GM10266 (cell line): ENCODE measurements at regions not wholly inside any gene's neighbourhood (a gene's known extent, or its start where the extent isn't known, plus 50 kb on each side); places are given as distances from the start of the nearest gene placed in this dataset.

ENCODE experiments used
- DNase-seq: peaks from one replicate; pipeline ENCODE4 v3.0.0; 2012; ENCODE audit errors: extremely low spot score
- CTCF ChIP-seq: IDR thresholded peaks from 2 replicates; pipeline ENCODE4 v1.5.1; 2012; ENCODE audit warnings: mild to moderate bottlenecking, low read depth; ENCODE audit not compliant: control insufficient read depth, insufficient read depth; ENCODE audit errors: missing control alignments

- TF ChIP-seq CTCF = no peak
- no peak for DNase-seq
Measured at GRCh38 chr6:169156793-169157147, 96.9 kb downstream of the THBS2 start.

GRCh38 chr6:169156108-169156792 is 97.4 kb downstream of the THBS2 start:
- DNase-seq = no peak
- no peak for TF ChIP-seq CTCF

DNA sequence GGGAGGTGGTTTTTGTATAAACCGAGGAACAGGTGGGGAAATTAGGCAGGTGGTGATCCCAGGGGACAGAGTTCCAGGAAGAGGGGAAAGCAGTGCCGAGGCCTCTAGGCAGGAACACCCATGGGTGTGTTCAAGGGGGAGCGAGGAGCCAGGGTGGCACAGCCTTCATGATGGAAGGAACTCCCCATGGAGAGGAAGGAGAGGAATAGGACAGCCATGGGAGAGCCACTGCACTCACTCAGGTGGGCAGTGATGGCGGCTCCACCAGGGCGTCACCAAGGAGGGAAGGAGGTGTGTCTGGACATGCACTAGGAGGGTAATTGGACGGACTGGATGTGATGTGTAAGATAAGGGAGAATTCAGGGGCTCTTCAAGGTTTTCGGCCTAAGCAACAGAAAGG is 98.2 kb downstream of the THBS2 start:
- DNase-seq = no peak
- no peak for TF ChIP-seq CTCF

DNA sequence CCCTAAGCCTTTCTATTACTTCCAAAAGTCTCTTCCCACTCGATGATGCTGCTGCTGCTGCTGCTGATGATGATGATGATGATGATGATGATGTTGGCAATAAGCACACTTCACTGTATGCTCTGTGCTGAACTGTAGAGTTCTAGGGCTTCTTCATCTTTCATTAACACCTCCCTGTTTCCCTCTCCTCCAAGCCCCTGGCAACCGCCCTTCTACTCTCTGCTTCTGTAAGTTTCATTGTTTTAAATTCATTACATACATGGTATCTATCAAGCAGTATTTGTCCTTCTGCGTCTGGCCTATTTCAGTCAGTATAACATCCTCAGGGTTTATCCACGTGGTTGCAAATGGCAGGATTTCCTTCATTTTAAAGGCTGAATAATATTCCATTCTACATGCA is 100.2 kb downstream of the THBS2 start:
- no peak for DNase-seq

GRCh38 chr6:169146521-169146920 is 107.1 kb downstream of the THBS2 start:
- TF ChIP-seq CTCF = no peak
- no peak for DNase-seq

More for the DNA sequence above, 100.2 kb downstream of the THBS2 start:
- no peak for TF ChIP-seq CTCF

DNA sequence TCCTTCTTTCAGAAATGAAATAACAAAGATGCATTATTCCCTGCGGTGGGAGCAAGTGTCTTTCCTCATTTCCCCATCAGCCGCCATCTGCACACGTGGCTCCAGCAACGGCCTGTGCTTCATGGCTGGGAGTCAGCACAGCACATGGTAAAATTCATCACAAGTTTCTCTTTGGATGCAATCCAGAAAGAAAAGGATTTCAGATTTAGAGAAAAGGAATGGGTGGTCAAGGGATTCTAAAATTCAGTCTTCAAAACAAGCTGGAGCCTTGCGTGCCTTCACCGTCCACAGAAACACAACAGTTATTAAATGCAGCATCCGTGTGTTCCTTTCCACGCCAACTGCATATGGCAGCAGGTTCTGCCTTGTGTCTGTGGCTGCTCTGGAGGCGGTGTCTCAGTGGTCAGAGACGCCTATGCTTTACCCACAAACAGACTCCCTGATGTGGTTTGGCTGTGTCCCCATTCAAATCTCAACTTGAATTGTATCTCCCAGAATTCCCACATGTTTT is 107.6 kb downstream of the THBS2 start:
- no peak for TF ChIP-seq CTCF
- DNase-seq = no peak

GRCh38 chr6:169145496-169145895 is 108.2 kb downstream of the THBS2 start:
- no peak for DNase-seq
- no peak for TF ChIP-seq CTCF
